HG02759 (cell line): ENCODE measurements at regions not wholly inside any gene's neighbourhood (a gene's known extent, or its start where the extent isn't known, plus 50 kb on each side); places are given as distances from the start of the nearest gene placed in this dataset.

Source experiments
- ATAC-seq: cut with Tn5 transposase; IDR thresholded peaks from one replicate; pipeline ENCODE4 v1.9.1; 2021; ENCODE audit warnings: mild to moderate bottlenecking, moderate library complexity; ENCODE audit not compliant: unreplicated experiment

DNA sequence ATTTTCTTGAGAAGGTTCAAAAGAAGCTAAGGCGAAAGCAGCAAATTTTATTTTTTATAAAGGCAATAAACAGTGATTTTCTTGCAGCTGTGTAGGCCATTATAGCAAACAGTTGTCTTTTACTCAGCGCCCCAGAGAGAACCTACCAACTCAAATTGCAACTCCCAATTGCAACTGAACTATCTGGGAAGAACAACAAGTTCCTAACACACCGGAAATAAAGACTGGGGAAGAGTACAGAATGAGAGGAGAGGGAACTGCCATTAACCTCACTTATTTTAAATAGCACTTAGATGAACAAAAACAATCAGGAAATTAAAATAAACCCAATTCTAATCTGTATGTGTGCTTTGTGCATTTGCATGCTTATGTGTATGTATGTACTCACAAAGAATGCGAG, 171.1 kb downstream of the KCTD12 start:
- ATAC-seq: no peak

DNA sequence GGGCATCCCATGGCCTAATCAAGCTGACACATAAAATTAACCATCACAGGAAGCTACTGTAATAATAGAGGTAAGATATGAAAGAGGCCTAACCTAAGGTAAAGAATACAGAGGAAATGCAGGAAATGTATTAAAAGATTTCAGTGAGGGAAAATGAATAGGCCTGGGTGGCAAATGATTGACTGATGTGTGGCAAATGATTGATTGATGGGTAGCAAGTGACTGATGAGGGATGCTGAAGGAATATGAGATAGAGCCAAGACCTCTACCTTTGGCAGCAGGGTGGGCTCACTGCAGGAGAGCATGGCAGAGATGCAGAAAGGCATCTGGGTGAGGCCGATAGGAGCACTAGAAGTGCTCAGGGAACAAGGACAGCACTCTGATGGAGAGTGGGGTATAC, 172.9 kb downstream of the KCTD12 start:
- ATAC-seq: no peak

DNA sequence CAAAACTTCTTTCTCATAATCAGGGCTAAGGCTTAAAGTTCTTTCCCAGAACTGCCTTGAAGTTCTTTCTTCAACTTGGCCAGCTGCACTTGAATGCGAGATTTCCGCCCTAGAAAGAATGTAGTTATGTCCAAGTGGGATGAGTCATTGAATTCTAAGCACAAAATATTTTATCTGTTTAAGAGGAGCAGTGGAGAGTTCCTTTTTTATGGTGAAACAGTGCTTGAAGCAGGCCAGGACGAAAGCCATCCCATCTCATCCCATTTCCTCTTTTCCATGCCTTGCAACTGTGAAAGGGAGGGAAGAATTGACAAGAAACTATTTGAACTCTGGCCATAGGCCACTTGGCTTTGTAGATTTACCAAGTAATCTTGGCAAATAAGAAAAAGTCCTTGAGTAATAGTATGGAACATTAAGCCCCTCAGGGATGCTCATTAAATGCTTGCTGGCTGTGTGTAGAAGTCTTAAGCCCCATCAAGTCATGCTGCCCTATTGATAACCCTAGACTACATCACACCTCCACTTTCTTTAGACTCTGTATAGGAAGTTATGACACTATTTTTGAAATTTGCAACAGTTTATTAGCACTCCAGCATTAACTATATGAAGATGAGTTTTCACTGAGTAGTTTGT, 174.5 kb downstream of the KCTD12 start:
- no peak for ATAC-seq

DNA sequence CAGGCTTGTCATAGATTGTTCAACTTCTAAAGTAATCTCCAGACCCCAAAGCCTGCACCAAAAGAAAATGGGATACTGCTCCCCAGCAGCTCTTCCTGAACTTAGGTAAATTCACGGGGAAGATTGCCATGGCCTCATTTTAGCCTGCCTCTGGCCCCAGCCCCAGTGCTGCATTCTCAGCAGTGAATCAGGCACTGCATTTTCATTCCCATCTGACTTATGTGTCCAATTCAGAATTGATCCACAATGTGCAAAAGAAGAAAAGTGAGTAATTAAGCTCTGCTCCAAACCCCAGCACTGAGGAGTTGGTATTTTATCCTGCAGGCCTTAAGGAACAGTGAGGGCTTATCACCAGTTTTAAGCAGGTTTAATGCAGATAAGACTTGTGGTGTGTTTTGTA, 176.4 kb downstream of the KCTD12 start:
- ATAC-seq: no peak

DNA sequence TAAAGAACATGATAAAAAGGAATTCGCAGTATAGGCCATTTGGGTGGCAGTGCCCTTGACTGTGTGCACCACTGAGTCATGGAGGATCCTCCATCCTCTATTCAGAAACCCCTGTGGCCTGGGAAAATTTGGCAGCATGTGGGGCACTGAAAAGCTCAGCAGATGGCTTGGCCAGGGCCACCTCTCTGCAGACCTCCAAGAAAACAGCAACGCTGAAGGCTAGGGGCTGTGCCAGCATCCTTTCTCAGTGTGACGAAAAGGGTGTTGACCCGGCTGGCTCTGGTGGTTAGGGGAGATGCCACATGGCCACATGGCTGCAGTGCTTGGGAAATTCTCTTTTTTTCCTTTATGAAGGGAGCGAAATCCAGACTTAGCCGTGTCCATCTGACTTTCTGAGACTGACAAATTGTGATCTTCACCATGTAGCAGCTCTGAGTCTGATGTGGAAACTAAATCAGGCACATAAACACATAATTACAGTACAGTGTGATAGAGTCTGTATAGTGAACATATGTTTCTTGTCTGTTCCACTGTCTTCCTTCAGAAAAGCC, 178.0 kb downstream of the KCTD12 start:
- ATAC-seq: no peak

DNA sequence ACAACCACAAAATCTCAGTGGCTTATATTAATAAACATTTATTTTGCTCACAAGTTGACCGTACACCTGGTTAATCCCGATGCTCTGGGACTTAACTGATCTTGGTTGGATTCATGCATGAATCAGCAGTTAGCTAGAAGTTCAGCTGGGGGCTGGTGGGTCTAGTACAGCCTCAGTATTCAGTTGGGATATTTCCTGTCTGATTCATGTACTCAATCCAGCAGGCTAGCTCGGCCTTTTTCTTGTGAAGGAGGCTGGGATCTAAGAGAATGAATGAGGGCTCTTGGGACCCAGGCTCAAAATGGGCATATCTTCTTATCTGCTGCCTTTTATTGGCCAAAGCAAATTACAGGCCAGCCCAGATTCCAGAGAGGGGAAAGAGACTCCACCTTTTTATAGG, 178.8 kb downstream of the KCTD12 start:
- no peak for ATAC-seq

DNA sequence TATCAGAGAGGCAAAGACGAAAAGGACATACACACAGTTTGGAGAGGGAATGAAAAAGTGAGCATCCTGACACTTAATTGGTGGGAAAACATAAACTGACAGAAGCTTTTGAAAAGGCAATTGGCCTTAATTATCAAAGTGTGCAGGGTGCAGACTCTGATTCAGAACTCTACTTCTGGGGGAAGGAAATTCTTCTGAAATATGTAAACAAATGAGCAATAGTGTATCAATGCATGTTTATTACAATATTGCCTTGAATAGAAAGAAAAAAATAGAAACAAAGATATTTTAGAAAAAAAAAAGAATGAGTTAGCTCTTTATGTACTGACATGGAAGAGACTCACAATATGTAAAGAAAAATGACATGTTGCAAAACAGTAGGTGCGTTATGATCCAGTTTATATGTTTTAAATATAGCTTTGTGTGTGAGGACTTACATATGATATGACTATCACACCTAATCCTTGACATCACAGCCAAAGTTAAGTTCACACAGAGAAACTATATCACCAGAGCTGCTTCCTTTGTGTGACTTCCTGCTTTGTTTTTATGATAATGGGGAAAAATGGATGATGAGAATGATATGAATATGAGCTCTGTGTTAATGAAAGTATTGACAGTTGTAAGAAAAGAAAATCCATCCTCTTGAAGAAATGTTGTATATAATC, 182.4 kb downstream of the KCTD12 start:
- no peak for ATAC-seq

DNA sequence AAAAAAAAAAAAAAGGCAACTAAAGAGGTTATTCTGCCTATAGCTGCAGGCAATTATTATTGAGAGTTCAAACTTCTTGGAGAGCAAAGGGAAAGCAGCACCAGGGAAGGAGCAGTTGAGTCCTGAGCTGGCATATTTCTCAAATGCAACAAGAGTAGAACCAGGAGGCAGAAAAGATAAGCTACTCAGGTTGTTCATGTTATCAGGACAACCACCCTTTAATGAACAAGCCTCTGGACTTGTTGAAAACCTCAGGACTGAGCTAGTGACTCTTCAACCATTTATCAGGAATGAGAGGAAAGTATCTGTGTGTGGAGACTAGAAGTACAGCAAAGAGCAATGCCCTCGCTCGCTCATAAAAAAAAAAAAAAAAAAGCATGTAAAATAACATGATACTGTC, 183.0 kb downstream of the KCTD12 start:
- no peak for ATAC-seq

DNA sequence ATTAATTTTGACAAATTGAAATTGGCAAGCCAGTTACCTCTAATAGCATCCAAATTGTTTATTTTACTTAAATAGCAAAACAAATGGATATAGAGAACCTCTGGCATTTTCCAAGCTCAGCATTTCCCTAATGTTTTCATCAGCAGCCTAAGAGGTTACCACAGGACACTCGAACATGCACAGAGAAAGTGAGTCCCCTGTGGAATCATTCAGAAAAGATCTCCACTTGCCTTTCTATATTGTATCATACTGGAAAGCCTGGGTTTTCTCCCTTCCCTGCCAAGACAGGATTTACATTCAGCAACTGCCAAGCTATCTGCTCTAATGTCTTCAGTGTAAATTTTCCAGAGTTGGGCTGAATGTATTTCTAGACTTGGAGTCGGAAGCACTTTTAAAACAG, 188.9 kb downstream of the KCTD12 start:
- no peak for ATAC-seq

DNA sequence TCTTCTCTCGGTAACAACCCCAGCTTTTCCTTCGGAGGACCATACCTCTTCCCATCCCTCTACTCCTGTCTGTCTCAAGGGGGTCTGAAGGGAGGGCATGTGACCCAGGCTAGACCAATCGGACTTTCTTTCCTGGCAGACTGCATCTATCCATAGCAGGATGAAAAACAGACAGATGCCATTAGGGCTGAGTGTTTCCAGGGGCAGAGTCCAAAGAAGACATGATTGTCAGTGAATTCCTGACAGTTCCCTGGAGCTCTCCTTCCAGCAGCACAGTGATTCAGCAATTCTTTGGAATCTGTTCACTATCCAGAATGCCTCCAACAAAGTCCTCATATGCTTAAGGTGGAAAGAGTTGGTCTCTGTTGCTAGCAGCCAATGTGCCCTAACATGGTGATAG, 189.8 kb downstream of the KCTD12 start:
- ATAC-seq: no peak

DNA sequence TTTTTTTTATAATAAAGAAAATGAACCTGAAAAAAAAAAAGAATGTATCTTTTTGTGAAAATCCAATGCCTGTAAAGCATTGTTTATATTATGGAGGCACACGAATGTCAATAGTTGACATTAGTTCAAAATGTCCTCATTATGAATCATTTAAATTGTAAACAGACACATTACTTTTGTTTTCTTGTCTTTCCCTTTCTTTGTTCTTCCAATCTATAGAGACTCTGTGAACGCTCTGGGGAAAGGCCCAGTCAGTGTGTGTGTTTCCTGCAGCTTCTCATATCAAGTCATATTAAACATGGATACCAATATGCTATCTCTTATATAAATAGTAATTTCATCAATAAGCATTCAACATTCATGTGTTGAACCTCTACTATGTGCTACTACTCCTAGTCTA, 193.1 kb downstream of the KCTD12 start:
- ATAC-seq: no peak

DNA sequence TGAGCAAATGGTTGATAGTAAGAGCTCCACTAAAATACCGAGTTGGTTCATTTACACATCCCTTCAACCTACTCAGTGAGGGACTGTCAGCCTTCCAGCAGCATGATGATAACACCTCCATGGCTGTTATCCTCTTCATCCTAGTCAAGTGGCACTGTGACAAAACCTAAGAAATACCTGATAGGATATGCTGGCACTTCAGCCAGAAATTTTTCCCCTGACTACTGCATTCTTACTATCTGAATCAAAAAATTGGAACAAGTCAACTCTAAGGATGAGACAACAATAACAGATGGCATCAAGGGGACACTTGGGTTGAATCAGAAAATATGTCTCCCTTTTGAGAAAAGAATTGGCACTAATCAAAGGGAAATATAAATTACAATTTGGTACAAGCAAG, 193.9 kb downstream of the KCTD12 start:
- ATAC-seq: no peak

DNA sequence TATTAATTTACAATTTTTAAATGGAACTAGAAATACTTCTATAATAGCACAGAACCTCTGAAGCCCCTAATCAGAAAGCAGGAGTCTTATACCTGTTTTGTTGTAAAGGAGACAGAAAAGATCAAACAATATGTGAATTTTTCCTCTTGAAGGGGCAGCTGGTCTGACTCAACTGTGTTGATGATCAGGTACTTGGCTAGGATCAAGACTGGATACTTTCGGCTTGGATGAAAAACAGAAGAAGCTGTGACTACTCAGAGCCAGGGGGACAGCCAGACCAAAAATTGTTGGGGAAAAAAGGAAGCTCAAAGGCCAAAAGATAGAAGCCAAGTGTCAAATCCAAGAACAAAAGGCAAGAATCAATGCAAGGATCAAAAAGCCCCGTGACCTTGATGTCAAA, 195.6 kb downstream of the KCTD12 start:
- no peak for ATAC-seq

DNA sequence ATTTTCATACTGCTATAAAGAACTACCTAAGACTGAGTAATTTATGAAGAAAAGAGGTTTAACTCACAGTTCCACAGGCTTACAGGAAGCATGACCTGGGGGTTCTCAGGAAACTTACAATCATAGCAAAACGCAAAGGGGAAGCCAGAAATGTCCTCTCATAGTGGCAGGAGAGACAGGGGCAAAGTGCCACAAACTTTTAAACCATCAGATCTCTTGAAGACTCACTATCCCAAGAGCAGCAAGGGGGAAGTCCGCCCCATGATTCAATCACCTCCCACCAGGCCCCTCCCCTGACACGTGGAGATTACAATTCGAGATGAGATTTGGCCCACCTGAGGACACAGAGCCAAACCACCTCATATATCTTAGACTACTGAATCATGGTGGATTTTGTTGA, 198.7 kb downstream of the KCTD12 start:
- no peak for ATAC-seq

DNA sequence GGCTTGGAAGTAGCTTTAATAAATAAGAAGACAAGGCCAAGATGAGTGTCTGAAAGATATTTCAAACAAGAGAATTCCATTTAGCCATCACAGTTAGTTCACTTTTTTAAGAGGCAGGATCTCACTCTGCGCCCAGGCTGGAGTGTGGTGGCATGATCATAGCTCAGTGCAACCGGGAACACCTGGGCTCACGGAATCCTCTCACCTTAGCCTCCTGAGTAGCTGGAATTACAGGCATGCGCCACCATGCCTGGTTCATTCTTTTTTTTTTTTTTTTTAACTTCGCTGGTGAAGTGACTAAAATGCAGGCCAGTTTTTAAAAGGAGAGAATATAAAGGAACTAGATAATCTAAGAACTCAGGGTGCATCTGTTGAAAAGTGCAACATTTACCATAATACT, 200.3 kb downstream of the KCTD12 start:
- ATAC-seq: no peak

DNA sequence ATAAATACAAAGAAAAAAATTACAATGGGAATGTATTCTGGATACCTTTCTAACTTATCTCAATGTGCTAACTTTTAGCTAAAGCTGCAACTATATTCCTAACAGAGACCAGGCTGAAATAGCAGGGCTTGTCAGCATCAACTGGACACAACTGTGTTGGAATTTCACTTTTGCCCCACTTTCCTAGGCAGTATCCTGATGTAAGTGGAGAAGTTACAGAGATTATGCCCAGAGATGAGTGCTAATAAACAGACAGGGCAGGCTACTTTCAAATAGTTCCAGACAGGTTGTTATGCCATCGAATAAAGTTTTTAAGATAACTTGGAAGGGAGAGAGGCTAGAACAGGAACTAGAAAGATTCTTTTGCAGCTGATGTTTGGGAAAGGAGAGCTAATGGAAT, 201.9 kb downstream of the KCTD12 start:
- ATAC-seq: no peak

DNA sequence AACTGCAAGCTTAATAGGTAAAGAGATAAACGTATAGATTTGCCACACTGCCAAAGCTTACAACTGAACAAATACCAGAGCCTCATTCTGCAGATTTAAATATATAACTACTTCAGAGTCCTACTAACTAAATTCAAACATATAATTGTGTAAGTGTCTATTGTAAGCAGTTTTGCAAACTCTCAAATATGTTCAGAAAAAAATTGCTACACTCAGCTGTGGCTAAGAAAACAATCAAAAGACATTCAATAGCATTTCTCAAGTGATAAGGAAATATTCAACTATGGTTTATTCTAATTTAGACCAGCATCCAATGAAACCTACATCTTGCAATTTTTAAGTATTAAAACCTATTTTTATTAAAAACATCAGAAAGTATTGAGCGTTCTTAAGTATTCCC, 202.4 kb downstream of the KCTD12 start:
- no peak for ATAC-seq

DNA sequence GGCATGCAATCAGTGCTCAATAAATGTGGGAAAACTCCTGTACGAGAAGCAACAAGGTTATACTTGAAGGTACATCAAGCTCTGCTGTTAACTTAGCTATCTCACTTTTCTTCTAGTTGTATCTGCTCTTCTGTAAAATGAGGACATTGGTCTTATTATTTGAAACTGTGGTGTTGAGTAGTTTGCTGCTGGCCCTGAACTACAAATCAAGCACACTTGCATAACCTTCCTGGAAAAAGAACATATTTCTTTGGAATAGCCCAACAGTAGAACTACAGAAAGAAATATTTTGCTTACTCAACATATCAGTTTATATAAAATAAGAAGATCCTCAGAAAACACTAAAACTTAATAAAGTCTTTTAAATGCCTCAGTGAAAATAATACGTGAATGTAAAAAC, 203.0 kb downstream of the KCTD12 start:
- no peak for ATAC-seq

DNA sequence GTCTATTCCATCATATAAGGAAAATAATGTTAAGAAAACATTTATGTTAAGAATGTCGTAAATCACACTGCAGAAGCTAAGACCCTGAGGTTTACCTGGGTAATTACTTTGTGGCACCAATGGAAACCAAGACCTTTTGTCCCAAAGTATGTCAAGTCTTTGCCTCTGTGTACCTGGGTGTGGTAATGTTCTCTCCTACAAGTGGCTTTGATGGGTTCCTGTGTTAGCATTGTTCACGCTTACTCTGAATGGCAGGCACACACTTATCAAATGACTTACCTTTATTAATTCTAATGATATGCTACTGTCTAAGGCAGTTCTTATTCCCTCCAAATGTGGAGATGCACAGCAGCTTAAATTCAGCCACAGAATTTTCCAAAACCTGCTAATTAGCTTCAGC, 206.1 kb downstream of the KCTD12 start:
- no peak for ATAC-seq

DNA sequence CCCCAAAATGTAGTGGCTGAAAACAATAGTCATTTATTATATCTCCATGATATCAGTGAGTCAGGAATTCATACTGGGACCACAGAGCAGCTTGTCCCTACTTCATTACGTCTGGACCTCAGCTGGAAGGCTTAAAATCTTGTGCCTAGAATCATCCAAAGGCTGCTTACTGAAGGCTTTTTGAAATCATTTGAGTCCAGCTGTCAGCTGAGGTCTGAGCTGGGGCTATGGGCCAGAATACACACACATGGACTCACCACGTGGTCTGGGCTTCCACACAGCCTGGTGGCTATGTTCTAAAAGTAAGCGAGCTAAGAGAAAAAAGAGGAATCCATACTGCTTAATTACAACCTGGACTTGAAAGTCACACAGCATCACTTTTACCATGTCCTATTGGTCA, 209.2 kb downstream of the KCTD12 start:
- ATAC-seq: no peak

DNA sequence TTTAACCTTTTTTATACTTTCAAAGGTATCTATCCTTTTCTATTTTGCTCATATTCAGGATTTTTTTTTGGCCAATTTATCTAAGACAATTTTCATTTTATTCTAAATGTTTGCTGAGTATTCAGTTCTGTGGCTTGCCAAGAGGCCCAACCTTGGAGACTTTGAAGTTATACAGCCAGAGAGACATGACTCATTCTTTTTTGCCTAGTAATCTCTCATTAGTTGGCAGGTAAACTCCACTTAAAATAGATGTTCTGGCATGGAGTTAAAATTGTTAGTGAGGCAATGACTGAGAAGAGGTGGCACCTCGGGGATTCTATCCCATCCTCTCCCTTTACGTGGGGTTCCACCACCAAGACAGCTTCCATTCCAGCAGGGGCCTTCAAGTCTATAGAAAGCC, 213.8 kb downstream of the KCTD12 start:
- ATAC-seq: no peak

DNA sequence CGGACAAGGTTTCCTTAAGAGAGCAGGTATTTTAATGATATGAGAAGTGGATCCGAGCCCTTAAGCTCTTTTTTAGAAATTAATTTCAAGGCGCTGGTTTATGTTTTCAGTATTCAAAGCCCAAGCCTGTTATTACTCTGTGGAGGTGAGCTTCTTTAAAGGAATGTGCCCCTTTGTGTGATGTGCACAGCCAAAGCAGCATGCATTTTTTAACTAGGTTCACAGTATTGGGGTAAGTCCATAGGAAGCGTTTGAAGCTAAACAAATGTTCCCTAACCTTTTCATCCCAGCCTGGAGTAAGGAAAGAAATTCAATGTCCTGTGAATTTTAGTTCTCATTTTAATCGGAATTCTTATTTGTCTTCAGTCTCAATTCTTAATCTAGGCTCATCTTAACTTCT, 217.5 kb downstream of the KCTD12 start:
- ATAC-seq: no peak

DNA sequence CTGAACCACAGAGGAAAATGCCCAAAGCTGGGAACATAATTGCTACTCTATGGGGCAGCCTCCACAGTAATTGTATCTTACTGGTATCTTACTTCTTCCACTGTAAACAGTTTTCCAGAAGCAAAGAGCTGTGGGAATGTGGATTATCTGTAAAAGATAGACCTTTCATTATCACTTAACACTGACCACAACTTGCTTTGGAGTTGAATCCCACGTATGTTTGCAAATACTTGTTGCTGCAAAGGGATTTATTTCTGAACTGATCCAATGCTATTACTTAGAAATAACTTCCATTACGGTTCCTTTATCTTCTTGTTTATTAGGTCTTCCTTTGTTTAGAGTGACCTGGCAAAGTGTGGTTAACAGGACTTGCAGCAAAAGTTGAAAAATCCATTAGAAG, 218.1 kb downstream of the KCTD12 start:
- ATAC-seq: no peak
